Neural cell (in vitro differentiated cells): ENCODE measurements at regions not wholly inside any gene's neighbourhood (a gene's known extent, or its start where the extent isn't known, plus 50 kb on each side); places are given as distances from the start of the nearest gene placed in this dataset.

ENCODE experiments used
- H2AFZ ChIP-seq: fragments of 200-600, 300-800 bp; sonication (generic), shearing (Covaris generic); 2 replicates; pipeline ENCODE4 v1.6.0; 2014; ENCODE audit warnings: low read depth, mild to moderate bottlenecking, antibody characterized with exemption, low read length, moderate library complexity
- H3F3A ChIP-seq: fragments of 200-600 bp; shearing (Covaris generic); 2 replicates; pipeline ENCODE4 v1.6.1; 2016; ENCODE audit warnings: mild to moderate bottlenecking, moderate library complexity, mixed read lengths, antibody characterized with exemption, low read length; ENCODE audit not compliant: insufficient read depth, poor library complexity, severe bottlenecking
- H3K27ac ChIP-seq: fragments of 200-600, 300-800 bp; sonication (generic), shearing (Covaris generic); 2 replicates; pipeline ENCODE4 v1.5.1; 2014; ENCODE audit warnings: mild to moderate bottlenecking, low read length, moderate library complexity
- H3K27me3 ChIP-seq: fragments of 300-800, 200-600 bp; sonication (generic), shearing (Covaris generic); 2 replicates; pipeline ENCODE4 v1.6.0; 2014; ENCODE audit warnings: mild to moderate bottlenecking, low read depth, low read length, moderate library complexity; ENCODE audit not compliant: insufficient read depth
- H3K36me3 ChIP-seq: fragments of 300-800, 200-600 bp; sonication (generic), shearing (Covaris generic); 2 replicates; pipeline ENCODE4 v1.5.1; 2014; ENCODE audit warnings: mild to moderate bottlenecking, antibody characterized with exemption, low read length, moderate library complexity; ENCODE audit not compliant: insufficient read depth
- H3K4me2 ChIP-seq: fragments of 300-800, 200-600 bp; sonication (generic), shearing (Covaris generic); 2 replicates; pipeline ENCODE4 v1.6.0; 2014; ENCODE audit warnings: mild to moderate bottlenecking, low read length
- H3K4me3 ChIP-seq: fragments of 300-800, 200-600 bp; sonication (generic), shearing (Covaris generic); 2 replicates; pipeline ENCODE4 v1.5.1; 2014; ENCODE audit warnings: mild to moderate bottlenecking, low read length, moderate library complexity
- H3K79me2 ChIP-seq: fragments of 200-600 bp; shearing (Covaris generic); replicated peaks from 2 replicates; pipeline ENCODE4 v1.6.0; 2014; ENCODE audit warnings: mild to moderate bottlenecking, low read length, moderate library complexity; ENCODE audit not compliant: insufficient read depth
- H3K9ac ChIP-seq: fragments of 300-800, 200-600 bp; sonication (generic), shearing (Covaris generic); 2 replicates; pipeline ENCODE4 v1.6.1; 2016; ENCODE audit warnings: mild to moderate bottlenecking, low read length, mixed read lengths
- H3K9me2 ChIP-seq: fragments of 200-600 bp; shearing (Covaris generic); 2 replicates; pipeline ENCODE4 v1.6.1; 2016; ENCODE audit warnings: mild to moderate bottlenecking, low read length, mixed read lengths; ENCODE audit not compliant: insufficient read depth
- H3K9me3 ChIP-seq: fragments of 200-600, 300-800 bp; sonication (generic), shearing (Covaris generic); 2 replicates; pipeline ENCODE4 v1.6.1; 2016; ENCODE audit warnings: mild to moderate bottlenecking, mixed run types, low read length, moderate library complexity, mixed read lengths
- H4K20me1 ChIP-seq: fragments of 200-600 bp; shearing (Covaris generic); 2 replicates; pipeline ENCODE4 v1.6.1; 2016; ENCODE audit warnings: mild to moderate bottlenecking, mixed run types; ENCODE audit not compliant: insufficient read depth
- CTCF ChIP-seq: fragments of 450-650 bp; IDR thresholded peaks from 2 replicates; pipeline ENCODE4 v1.5.1; 2014; ENCODE audit warnings: antibody characterized with exemption, mild to moderate bottlenecking, moderate library complexity; ENCODE audit not compliant: poor library complexity, severe bottlenecking
- EP300 ChIP-seq: fragments of 450-650 bp; conservative IDR thresholded peaks from 2 replicates; pipeline ENCODE4 v1.6.1; 2014; ENCODE audit warnings: antibody characterized with exemption, mild to moderate bottlenecking, moderate library complexity; ENCODE audit not compliant: poor library complexity, severe bottlenecking
- EZH2 ChIP-seq: fragments of 200-600, 300-800 bp; shearing (Covaris generic), sonication (generic); IDR thresholded peaks from 2 replicates; pipeline ENCODE4 v1.6.1; 2014; ENCODE audit warnings: antibody characterized with exemption, low read length, borderline replicate concordance, mild to moderate bottlenecking; ENCODE audit not compliant: insufficient read depth, poor library complexity, severe bottlenecking
- MXI1 ChIP-seq: fragments of 450-650 bp; conservative IDR thresholded peaks from 2 replicates; pipeline ENCODE4 v1.6.1; 2014; ENCODE audit warnings: antibody characterized with exemption, mild to moderate bottlenecking; ENCODE audit not compliant: poor library complexity, severe bottlenecking
- POLR2AphosphoS5 ChIP-seq: IDR thresholded peaks from 2 replicates; pipeline ENCODE4 v1.6.1; 2012
- RAD21 ChIP-seq: fragments of 450-650 bp; conservative IDR thresholded peaks from 2 replicates; pipeline ENCODE4 v1.6.1; 2014; ENCODE audit warnings: antibody characterized with exemption, mild to moderate bottlenecking, moderate library complexity
- REST ChIP-seq: IDR thresholded peaks from 2 replicates; pipeline ENCODE4 v1.6.1; 2012; ENCODE audit warnings: borderline replicate concordance
- SMC3 ChIP-seq: fragments of 450-650 bp; conservative IDR thresholded peaks from 2 replicates; pipeline ENCODE4 v1.6.1; 2014; ENCODE audit warnings: antibody characterized with exemption, mild to moderate bottlenecking, moderate library complexity; ENCODE audit not compliant: poor library complexity
- TAF1 ChIP-seq: IDR thresholded peaks from 2 replicates; pipeline ENCODE4 v1.6.1; 2012; ENCODE audit warnings: low read depth

- no peak overlapping the region for H2AFZ ChIP-seq
- no peaks in the 10 kb centered on the region for H3K9me2 ChIP-seq
- no peaks in the 10 kb centered on the region for H3K79me2 ChIP-seq
- H3K27ac ChIP-seq: no peak overlapping the region
- H3K27me3 ChIP-seq: no peaks in the 10 kb centered on the region
- H3F3A ChIP-seq: no peaks in the 10 kb centered on the region
- no peaks in the 10 kb centered on the region for H3K9me3 ChIP-seq
- H3K9ac ChIP-seq: no peak overlapping the region
- H4K20me1 ChIP-seq: no peaks in the 10 kb centered on the region
- no peak for TF ChIP-seq SMC3
- TF ChIP-seq RAD21: no peak
- TF ChIP-seq EZH2: no peak
- TF ChIP-seq REST: no peak
- TF ChIP-seq CTCF: no peak
- no peak for TF ChIP-seq MXI1
- no peak for TF ChIP-seq TAF1
- TF ChIP-seq POLR2AphosphoS5: no peak
- TF ChIP-seq EP300: no peak
- no peak overlapping the region for H3K4me3 ChIP-seq
- no peaks in the 10 kb centered on the region for H3K36me3 ChIP-seq
- no peak overlapping the region for H3K4me2 ChIP-seq
These were observed 66.9 kb upstream of the PCED1B start for GRCh38 chr12:47012552-47012951.

- no peak for TF ChIP-seq POLR2AphosphoS5
- no peak for TF ChIP-seq RAD21
- no peak for TF ChIP-seq EP300
- no peak for TF ChIP-seq REST
- no peak for TF ChIP-seq TAF1
- no peak for TF ChIP-seq SMC3
- no peak for TF ChIP-seq EZH2
- TF ChIP-seq MXI1: no peak
- Histone ChIP-seq H3K27ac (no peak overlapping the region), H3K36me3 (no peaks in the 10 kb centered on the region), H4K20me1 (no peaks in the 10 kb centered on the region), H3F3A (no peaks in the 10 kb centered on the region), H3K4me2 (no peak overlapping the region), H3K4me3 (no peak overlapping the region), H3K79me2 (no peaks in the 10 kb centered on the region), H2AFZ (no peak overlapping the region), H3K9ac (no peak overlapping the region), H3K9me2 (no peaks in the 10 kb centered on the region), H3K9me3 (no peaks in the 10 kb centered on the region), H3K27me3 (no peaks in the 10 kb centered on the region)
These were observed 64.9 kb upstream of the PCED1B start for GRCh38 chr12:47014474-47014873.
